Right ventricle myocardium inferior (tissue), 1 donor: ENCODE measurements at regions not wholly inside any gene's neighbourhood (a gene's known extent, or its start where the extent isn't known, plus 50 kb on each side); places are given as distances from the start of the nearest gene placed in this dataset.
"Not testable (repeated sequence)": the region's sequence is repeated elsewhere in the genome, so short reads cannot be mapped to it uniquely, and the experiment has no call there.

Experiments
- ATAC-seq: fragments of 200-7000 bp; cut with Tn5 transposase; one replicate; pipeline ENCODE4 v1.9.1; 2020; ENCODE audit warnings: mild to moderate bottlenecking, moderate library complexity
- DNase-seq: peaks from one replicate; pipeline ENCODE4 v3.0.0; 2021; ENCODE audit errors: missing footprints
- intact Hi-C: fragments of 100-400 bp; cut with DNase I; formaldehyde crosslinking; loops from one replicate; pipeline ENCODE4 v1.11.0; 2022
- donor health status: DM: no; HTN: yes; CAD: no; lungs with severe emphysema.

GRCh38 chrX:152079768-152080167 is 58.6 kb downstream of the MAGEA10 start:
- ATAC-seq (no peak), DNase-seq (no peak)
- intact Hi-C loops, result no loop called here

- ATAC-seq, result no peak
- intact Hi-C loops, result loop anchor here (5.0 kb wide), 1 partner anchor 92 kb away; no protein-coding TSS in a partner anchor
Observed at GRCh38 chrX:152074163-152074562, 64.2 kb downstream of the MAGEA10 start.

DNA sequence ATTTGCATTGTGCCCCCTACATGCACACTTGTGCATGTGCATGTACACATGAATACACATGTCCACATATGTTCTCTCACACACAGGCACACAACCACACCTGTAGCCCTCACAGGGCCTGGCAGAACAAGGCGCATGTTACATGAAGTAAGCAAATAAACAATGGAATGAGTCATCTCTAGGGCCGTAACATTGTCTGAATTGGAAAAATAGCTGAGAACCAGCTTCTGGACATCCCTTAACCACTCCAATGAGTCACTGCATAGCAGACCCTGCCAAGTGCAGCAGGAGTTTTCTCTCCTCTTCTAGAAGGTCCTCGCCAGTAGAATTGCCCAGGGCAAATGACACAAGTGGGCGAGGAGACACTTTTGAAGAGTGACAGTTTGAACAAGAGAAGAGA is 66.1 kb downstream of the MAGEA10 start:
- ATAC-seq (no peak), DNase-seq (no peak)
- intact Hi-C loops, result loop anchor here (5.0 kb wide), 1 partner anchor 90 kb away; no protein-coding TSS in a partner anchor

More at GRCh38 chrX:152074163-152074562, 64.2 kb downstream of the MAGEA10 start:
- DNase-seq, result no peak

GRCh38 chrX:152070144-152070543 is 68.2 kb downstream of the MAGEA10 start:
- intact Hi-C loops, result loop anchor here (5.0 kb wide), 1 partner anchor 88 kb away; no protein-coding TSS in a partner anchor
- ATAC-seq, result no peak
- no peak for DNase-seq

GRCh38 chrX:152061557-152061956 is 76.8 kb downstream of the MAGEA10 start:
- intact Hi-C loops, result no loop called here
- DNase-seq, result no peak

DNA sequence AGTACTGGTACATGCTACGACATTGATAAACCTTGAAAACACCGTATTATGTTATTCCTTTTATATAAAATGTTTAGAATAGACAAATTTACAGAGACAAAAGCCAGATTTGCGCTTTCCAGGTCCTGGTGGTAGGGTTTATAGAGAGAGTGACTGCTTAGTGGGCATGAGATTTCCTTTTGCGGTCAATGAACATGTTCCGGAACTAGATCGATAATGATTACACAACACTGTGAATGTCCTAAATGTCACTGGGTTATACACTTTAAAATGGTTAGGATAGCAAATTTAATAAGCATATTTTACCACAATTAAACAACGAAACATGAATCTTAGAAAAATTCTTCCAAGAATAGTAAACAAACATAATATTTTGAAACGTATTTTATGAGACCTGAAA is 77.3 kb downstream of the MAGEA10 start:
- intact Hi-C loops, result no loop called here
- ATAC-seq (no peak), DNase-seq (no peak)

More at GRCh38 chrX:152061557-152061956, 76.8 kb downstream of the MAGEA10 start:
- ATAC-seq, result no peak

GRCh38 chrX:152050623-152051022 is 76.1 kb upstream of the GABRE start:
- DNase-seq, ATAC-seq, intact Hi-C loops: not testable (repeated sequence)

DNA sequence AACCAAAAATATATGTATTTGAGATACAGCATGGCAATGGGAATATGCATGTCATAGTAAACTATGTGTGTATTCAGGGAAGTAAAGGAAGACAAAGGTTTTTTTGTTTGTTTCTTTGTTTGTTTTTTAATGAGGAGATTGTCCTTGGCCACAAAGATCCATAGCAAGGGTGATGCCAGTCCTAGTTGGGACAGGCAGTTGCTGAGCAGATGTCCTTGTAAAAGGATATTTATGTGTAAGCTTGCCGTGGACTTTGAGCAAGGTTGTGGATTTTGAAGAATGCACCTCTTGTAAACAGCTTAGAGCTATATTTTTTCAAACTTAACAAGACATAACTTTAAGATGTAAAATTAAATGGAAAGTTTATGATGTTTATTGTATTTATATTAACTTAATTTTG is 69.9 kb upstream of the GABRE start:
- no peak for DNase-seq
- intact Hi-C loops, result no loop called here
- ATAC-seq, result no peak

DNA sequence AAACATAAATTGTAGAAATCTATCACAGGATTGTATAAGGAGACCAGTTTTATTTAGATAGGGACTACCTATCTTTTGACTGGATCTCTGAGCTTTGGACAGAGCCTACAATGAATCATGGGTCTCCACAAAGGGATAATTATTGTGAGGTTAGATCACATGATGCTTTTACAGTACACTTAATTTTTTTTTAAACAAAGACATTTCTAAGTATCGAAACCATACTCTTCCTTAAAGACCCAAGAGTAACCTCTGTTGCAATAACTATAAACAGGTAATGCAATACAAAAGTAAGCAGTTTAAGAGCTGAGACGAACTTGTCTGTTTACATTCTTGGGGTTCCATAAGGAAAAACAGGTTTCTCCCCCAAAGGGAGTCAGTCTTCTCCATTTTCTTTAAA is 64.3 kb upstream of the GABRE start:
- intact Hi-C loops, result no loop called here
- ATAC-seq, result no peak
- DNase-seq, result no peak

DNA sequence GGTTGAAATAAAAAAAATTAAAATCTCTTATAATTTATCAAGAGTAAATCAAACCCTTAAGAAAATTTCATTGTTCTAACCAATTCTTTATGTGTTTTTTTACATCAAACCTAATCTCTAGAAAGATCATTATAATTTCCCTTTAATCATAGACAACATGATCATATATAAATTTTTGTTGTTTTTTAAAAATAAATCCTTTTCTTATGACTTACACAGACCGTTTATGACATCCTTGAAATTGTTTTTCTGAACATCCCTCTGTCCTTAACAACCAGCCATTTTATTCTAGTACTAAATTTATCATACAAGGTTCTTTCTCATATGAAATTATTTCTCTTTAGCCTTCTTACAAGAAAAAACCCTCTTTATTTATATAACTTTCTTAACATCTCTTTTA is 62.7 kb upstream of the GABRE start:
- no peak for ATAC-seq
- intact Hi-C loops, result no loop called here
- no peak for DNase-seq

DNA sequence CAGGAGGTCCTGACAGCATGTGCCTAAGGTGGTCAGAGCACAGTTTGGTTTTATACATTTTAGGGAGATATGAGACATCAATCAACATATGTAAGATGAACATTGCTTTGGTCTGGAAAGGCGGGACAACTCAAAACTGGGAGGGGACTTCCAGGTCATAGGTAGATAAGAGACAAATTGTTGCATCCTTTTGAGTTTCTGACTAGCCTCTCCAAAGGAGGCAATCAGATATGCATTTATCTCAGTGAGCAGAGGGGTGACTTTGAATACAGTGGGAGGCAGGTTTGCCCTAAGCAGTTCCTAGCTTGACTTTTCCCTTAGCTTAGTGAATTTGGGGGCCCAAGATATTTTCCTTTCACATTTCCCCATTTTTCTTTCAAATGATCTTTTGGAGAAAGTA is 56.9 kb upstream of the GABRE start:
- ATAC-seq, intact Hi-C loops: not testable (repeated sequence)

GRCh38 chrX:152028579-152028978 is 54.1 kb upstream of the GABRE start:
- intact Hi-C loops, result no loop called here
- no peak for ATAC-seq
- DNase-seq, result no peak

More for the DNA sequence above, 56.9 kb upstream of the GABRE start:
- not testable (repeated sequence) for DNase-seq

- ATAC-seq (no peak), DNase-seq (no peak)
- intact Hi-C loops, result no loop called here
Observed at GRCh38 chrX:152025656-152026440, 51.4 kb upstream of the GABRE start.

DNA sequence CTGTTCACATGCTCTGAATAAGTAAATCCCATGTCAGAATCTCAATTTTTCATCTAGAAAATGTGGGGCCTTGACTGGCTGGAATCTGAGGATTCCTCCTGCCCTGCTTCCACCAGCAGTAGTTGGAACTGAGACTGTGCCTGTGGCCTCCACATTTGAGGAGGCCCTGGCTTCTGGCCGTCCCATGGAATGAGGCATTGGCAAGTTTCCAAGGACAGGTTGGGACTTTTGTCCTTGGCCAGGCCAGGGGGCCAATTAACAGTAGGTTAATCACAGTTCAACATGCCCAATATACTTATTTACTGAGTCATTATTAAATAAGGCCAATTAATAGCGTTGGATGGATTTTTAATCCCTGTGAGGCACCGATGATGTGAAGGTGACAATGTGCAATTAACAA is 50.2 kb upstream of the GABRE start:
- intact Hi-C loops, result no loop called here
- ATAC-seq, result no peak
- DNase-seq, result no peak
